Retinal pigment epithelial cell (primary cell): ENCODE measurements at regions not wholly inside any gene's neighbourhood (a gene's known extent, or its start where the extent isn't known, plus 50 kb on each side); places are given as distances from the start of the nearest gene placed in this dataset.

Experiments used
- DNase-seq: peaks from one replicate; pipeline ENCODE4 v3.0.0-alpha.2; 2010; ENCODE audit warnings: low read depth
- H3K4me3 ChIP-seq: 2 replicates; pipeline ENCODE4 v1.5.1; 2011; ENCODE audit warnings: mild to moderate bottlenecking, low read length, control low read depth, moderate library complexity
- TF ChIP-seq, protein P1 (sequence below): conservative IDR thresholded peaks from 2 replicates; pipeline ENCODE4 v1.5.1; 2011; ENCODE audit warnings: low read depth, low read length, control low read depth, inconsistent platforms

GRCh38 chr6:94462231-94462630, 1042.9 kb upstream of the EPHA7 start:
- TF ChIP-seq, protein P1, sequence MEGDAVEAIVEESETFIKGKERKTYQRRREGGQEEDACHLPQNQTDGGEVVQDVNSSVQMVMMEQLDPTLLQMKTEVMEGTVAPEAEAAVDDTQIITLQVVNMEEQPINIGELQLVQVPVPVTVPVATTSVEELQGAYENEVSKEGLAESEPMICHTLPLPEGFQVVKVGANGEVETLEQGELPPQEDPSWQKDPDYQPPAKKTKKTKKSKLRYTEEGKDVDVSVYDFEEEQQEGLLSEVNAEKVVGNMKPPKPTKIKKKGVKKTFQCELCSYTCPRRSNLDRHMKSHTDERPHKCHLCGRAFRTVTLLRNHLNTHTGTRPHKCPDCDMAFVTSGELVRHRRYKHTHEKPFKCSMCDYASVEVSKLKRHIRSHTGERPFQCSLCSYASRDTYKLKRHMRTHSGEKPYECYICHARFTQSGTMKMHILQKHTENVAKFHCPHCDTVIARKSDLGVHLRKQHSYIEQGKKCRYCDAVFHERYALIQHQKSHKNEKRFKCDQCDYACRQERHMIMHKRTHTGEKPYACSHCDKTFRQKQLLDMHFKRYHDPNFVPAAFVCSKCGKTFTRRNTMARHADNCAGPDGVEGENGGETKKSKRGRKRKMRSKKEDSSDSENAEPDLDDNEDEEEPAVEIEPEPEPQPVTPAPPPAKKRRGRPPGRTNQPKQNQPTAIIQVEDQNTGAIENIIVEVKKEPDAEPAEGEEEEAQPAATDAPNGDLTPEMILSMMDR, result no peak
- no peak for DNase-seq
- H3K4me3 ChIP-seq, result no peak overlapping the region

DNA sequence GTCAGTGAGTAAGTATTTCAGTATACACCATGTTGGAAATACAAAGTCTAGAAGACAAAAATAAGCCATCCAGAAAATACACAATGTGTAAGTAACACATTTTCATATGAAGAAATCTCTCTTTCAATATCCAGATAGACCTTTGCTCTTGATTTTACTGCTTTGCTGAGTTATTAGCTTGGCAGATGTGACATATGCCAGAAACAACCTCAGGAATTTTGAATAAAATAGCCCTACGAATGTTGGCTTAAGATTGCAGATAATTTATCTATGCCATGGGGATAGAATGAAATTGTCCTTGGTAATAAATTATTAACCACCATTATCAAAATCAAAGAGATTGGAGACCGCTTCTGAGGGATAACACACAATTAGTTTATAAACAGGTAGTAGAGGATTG, 1036.9 kb upstream of the EPHA7 start:
- TF ChIP-seq, protein P1, result no peak
- DNase-seq, result no peak
- H3K4me3 ChIP-seq, result no peak overlapping the region

- DNase-seq, result no peak
- TF ChIP-seq, protein P1, result no peak
- no peak overlapping the region for H3K4me3 ChIP-seq
These were observed 1034.9 kb upstream of the EPHA7 start for GRCh38 chr6:94454231-94454630.

DNA sequence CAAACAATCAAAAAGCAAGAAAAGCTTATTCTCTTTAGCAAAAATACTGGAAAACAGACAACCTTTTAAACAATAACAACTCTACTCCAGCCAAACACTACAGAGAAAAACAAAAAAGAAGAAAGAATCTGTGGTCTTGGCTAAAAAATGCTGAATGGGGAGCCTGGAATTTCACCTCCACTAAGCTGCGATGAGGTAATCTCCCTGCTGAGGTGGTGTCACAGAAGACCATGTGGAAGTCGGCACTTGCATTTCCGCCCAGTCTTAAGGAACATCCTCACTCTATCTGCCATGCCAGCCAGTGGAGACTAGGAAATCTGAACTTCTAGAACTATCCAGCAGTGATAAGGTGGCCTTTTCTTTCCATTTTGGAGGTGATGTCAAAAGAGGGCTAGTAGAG, 1026.8 kb upstream of the EPHA7 start:
- no peak for DNase-seq
- TF ChIP-seq, protein P1, result no peak
- H3K4me3 ChIP-seq, result no peak overlapping the region

DNA sequence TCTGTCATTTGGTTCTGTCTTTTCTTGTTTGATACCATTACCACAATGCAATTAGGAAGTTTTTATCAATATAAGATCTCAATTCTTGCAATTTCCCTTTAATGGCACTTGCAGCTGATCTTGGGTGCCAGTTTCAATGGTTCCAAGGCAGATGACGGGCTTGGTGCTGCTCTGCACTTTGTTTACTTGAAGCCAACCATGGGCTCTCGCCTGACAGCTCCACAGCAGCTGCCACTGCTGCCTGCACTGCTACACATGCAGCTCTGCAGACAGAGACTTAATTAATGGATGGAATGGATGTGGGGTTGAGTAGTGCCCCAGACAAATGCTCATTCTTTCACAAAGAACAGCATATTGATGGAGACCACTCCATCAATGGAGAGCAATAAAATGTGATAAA, 1024.3 kb upstream of the EPHA7 start:
- no peak for DNase-seq
- TF ChIP-seq, protein P1, result no peak
- H3K4me3 ChIP-seq, result no peak overlapping the region

GRCh38 chr6:94424692-94425091, 1005.3 kb upstream of the EPHA7 start:
- DNase-seq, result no peak
- TF ChIP-seq, protein P1, result no peak
- H3K4me3 ChIP-seq, result no peak overlapping the region

DNA sequence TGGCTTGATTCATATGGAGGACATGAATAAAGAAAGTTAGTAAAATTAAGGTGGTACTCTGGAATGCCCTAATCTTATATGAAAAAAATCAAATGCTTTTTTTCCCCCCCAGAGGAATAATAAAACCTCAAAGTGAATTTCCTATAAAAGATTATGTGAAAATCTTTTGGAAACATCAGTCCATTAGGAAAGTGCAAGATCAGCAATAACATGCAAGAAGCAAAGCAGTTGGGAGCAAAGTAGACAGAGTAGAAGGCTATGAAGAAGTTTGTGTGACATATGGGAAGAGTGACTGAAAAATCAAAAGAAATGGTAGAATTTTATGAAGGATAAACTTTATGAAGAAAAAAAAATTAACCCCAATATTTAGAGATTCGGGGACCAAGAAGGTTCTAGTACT, 998.0 kb upstream of the EPHA7 start:
- no peak overlapping the region for H3K4me3 ChIP-seq
- TF ChIP-seq, protein P1, result no peak
- DNase-seq, result no peak
